Adrenal gland (tissue), 5 donors: ENCODE measurements at regions not wholly inside any gene's neighbourhood (a gene's known extent, or its start where the extent isn't known, plus 50 kb on each side); places are given as distances from the start of the nearest gene placed in this dataset.

ENCODE experiments used
- CTCF ChIP-seq, 6 experiments: fragments of 450-650 bp in 4 of 6; fragments of 200-600 bp in 2 of 6; sonication (generic) in 1 of 6; IDR thresholded peaks; 1 replicate in 5 of 6; 2 replicates in 1 of 6; pipeline versions ENCODE4 v1.5.1 to v1.8.0; 2016 to 2021; ENCODE audit warnings: antibody characterized with exemption in 6 of 6, mild to moderate bottlenecking in 2 of 6, moderate library complexity in 1 of 6
- POLR2A ChIP-seq, 2 donors: fragments of 450-650 bp; IDR thresholded peaks; one replicate each; pipeline ENCODE4 v1.6.1; 2017; ENCODE audit warnings: antibody characterized with exemption in 2 of 2, mild to moderate bottlenecking in 2 of 2, moderate library complexity in 1 of 2
- donor health status: DM: no; HTN: no; CAD: no.

- TF ChIP-seq CTCF (IDR thresholded peaks at IDR 0.05) (no peak), POLR2A (IDR thresholded peaks at IDR 0.05) (no peak)
Measured at GRCh38 chr4:160826339-160826679, 1337.5 kb downstream of the FSTL5 start.
